ENCODE measurements at regions not wholly inside any gene's neighbourhood (a gene's known extent, or its start where the extent isn't known, plus 50 kb on each side); places are given as distances from the start of the nearest gene placed in this dataset.

GRCh38 chr1:4146614-4147013 is 246.5 kb upstream of the C1orf174 start:
- no peak for ATAC-seq

- ATAC-seq = no peak
These were observed 247.4 kb upstream of the C1orf174 start for GRCh38 chr1:4147509-4147908.

GRCh38 chr1:4149281-4149680 is 249.2 kb upstream of the C1orf174 start:
- no peak for ATAC-seq

GRCh38 chr1:4149831-4150230 is 249.8 kb upstream of the C1orf174 start:
- no peak for ATAC-seq

- ATAC-seq = no peak
These were observed 250.2 kb upstream of the C1orf174 start for GRCh38 chr1:4150262-4150661.

- ATAC-seq = no peak
These were observed 252.2 kb upstream of the C1orf174 start for GRCh38 chr1:4152266-4152665.

- no peak for ATAC-seq
These were observed 253.5 kb upstream of the C1orf174 start for GRCh38 chr1:4153571-4153970.

GRCh38 chr1:4156241-4156973 is 256.3 kb upstream of the C1orf174 start:
- no peak for ATAC-seq

GRCh38 chr1:4160181-4160580 is 260.1 kb upstream of the C1orf174 start:
- no peak for ATAC-seq

GRCh38 chr1:4161366-4162006 is 261.4 kb upstream of the C1orf174 start:
- ATAC-seq = no peak

- no peak for ATAC-seq
These were observed 264.9 kb upstream of the C1orf174 start for GRCh38 chr1:4164965-4165364.

GRCh38 chr1:4165686-4166300 is 265.7 kb upstream of the C1orf174 start:
- no peak for ATAC-seq

- no peak for ATAC-seq
These were observed 266.6 kb upstream of the C1orf174 start for GRCh38 chr1:4166713-4167112.

GRCh38 chr1:4169991-4170390 is 269.9 kb upstream of the C1orf174 start:
- no peak for ATAC-seq

- no peak for ATAC-seq
These were observed 270.7 kb upstream of the C1orf174 start for GRCh38 chr1:4170548-4171340.

GRCh38 chr1:4171480-4172450 is 271.7 kb upstream of the C1orf174 start:
- ATAC-seq = no peak

- no peak for ATAC-seq
These were observed 272.9 kb upstream of the C1orf174 start for GRCh38 chr1:4172644-4173599.

- no peak for ATAC-seq
These were observed 273.7 kb upstream of the C1orf174 start for GRCh38 chr1:4173731-4174130.

- ATAC-seq = no peak
These were observed 274.5 kb upstream of the C1orf174 start for GRCh38 chr1:4174291-4175200.
